ENCODE measurements at regions not wholly inside any gene's neighbourhood (a gene's known extent, or its start where the extent isn't known, plus 50 kb on each side); places are given as distances from the start of the nearest gene placed in this dataset.

DNA sequence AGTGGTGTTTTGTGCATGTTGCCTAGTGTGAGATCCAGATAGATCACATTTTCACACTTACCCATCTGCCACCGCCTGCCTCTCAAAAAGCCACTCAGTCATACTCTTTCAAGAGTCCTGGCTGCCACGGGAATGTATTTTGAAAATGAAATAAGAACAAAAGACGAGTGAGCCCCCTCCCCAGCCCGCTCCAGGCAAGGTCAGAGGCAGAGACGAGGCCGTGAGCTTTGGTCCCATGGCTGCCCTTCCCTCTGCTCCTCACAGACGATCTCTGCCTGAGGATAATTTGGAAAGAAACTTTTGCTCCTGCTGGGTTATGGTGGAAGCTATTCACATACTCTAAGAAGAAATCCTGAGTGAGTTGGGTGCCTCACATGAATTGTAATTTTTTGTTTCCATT lies 924.3 kb downstream of the BCL11B start:
- DNase-seq (ENCODE audit: low spot score) (no peak), ATAC-seq (ENCODE audit: low FRiP score) (no peak)
- TF ChIP-seq, protein P1, sequence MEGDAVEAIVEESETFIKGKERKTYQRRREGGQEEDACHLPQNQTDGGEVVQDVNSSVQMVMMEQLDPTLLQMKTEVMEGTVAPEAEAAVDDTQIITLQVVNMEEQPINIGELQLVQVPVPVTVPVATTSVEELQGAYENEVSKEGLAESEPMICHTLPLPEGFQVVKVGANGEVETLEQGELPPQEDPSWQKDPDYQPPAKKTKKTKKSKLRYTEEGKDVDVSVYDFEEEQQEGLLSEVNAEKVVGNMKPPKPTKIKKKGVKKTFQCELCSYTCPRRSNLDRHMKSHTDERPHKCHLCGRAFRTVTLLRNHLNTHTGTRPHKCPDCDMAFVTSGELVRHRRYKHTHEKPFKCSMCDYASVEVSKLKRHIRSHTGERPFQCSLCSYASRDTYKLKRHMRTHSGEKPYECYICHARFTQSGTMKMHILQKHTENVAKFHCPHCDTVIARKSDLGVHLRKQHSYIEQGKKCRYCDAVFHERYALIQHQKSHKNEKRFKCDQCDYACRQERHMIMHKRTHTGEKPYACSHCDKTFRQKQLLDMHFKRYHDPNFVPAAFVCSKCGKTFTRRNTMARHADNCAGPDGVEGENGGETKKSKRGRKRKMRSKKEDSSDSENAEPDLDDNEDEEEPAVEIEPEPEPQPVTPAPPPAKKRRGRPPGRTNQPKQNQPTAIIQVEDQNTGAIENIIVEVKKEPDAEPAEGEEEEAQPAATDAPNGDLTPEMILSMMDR (IDR thresholded peaks at IDR 0.05): no peak

DNA sequence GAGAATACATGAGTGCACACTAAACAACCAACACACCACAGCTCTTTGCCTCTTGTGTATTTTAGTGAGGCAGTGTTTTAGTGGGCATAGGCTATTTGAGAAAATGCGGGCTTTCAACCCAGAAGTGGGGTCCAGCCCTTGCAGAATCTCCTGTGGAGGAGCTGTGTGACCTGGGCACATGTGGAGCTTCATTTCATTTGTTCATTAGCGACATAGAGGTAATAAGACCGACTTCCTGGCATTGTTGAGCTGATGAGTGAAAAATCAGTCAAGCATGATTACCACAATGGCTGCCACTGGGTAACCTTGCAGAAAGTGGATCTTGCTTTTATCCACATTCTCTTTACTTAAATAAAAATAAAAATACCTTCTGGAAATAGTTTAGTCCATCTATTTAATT lies 923.5 kb downstream of the BCL11B start:
- no peak for ATAC-seq (ENCODE audit: low FRiP score)
- TF ChIP-seq, protein P1 (IDR thresholded peaks at IDR 0.05): no peak
- DNase-seq (ENCODE audit: low spot score): no peak

DNA sequence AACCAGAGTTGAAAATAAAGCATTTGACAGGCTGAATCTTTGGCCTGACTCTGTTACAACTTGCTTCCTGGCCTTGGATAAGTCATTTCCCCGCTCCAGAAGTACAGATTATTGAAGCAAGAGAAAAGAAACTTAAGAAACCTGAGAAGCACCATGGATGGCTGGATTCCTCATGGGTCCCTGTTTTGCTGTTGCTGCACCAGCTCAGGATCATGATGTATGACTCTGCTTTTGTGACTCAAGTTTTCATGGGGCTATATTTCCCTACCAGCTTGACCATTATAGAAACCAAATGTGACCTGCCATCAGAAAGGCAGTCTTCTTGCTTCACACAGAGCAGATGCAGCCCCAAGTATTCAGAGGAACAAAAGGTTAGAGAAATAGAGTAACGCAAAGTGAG lies 921.8 kb downstream of the BCL11B start:
- no peak for ATAC-seq (ENCODE audit: low FRiP score)
- TF ChIP-seq, protein P1 (IDR thresholded peaks at IDR 0.05): no peak
- DNase-seq (ENCODE audit: low spot score): no peak

DNA sequence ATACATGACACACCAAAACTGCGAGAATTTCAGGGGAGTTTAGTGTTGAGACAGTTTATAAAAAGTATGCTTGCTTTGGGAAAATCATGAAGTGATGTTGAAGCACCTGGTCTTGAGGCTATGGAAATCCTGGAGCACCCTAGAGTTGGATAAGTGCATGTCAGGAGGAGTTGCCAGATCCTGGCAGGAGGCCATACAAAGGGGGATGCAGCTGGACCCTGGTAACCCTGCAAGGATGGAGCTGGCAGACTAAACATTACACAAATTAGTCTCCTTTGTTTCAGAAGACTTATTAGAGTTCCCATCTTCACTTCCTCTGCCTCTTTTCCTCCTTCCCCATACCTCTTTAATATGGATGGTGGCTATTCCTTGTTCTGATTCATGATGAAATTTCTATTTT lies 907.0 kb downstream of the BCL11B start:
- TF ChIP-seq, protein P1 (IDR thresholded peaks at IDR 0.05): no peak
- DNase-seq (ENCODE audit: low spot score) (no peak), ATAC-seq (ENCODE audit: low FRiP score) (no peak)

DNA sequence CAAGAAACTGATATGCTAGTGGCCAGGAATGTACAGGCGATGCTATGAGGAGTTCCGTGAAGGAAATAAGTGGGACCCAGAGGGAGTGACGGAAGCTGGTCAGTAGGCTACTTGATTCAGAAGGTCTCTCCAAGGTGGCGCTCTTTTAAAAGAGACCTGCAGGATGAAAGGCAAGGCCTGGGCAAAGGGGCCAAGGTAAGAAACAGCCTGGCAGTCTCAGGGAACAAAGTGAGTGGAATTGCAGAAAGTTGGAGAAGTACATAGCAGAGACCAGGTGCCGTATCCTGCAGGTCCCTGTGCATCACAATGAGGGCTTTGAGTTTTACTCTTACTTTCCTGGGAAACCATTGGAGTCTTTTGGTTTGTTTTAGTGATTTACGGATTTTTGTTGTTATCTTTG lies 905.6 kb downstream of the BCL11B start:
- ATAC-seq (ENCODE audit: low FRiP score) (no peak), DNase-seq (ENCODE audit: low spot score) (no peak)
- TF ChIP-seq, protein P1 (IDR thresholded peaks at IDR 0.05): no peak

DNA sequence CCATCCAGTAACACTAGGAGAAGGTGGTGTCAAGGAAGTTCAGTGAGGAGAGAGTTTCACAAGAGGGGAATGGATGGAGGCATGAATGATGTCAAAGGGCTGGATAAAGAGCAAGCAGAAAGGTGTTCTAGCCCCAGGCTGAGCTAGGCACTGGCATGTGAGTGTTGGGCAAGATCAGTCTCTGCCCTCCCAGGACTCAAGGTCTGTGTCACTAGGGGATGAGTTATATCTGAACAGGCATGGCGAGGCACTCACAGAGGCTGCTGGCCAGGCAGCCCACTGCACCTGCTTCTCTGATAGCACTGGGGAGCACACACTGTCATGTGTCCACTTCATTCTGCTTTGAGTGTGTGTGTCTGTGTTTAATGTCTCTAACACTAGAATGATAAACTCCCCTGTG lies 903.8 kb downstream of the BCL11B start:
- ATAC-seq (ENCODE audit: low FRiP score) (no peak), DNase-seq (ENCODE audit: low spot score) (no peak)
- TF ChIP-seq, protein P1 (IDR thresholded peaks at IDR 0.05): no peak

DNA sequence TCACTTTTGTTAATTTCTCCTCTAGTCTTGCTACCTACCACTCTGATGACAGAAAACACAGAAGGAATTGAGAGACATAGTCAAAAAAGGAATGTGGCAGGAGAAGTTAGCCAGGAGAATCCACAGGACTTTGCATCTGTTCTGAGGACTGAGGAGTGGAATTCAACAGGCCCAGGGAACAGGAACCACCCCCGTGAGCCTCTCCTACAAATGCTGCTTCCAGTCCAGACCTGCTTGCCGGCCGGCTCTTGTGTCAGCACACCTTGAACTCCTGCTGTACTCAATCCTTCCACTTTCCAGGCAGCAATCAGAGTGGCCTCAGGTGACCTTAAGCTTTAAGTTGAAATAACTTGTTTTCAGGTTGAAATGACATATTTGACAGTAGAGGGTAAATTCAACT lies 903.1 kb downstream of the BCL11B start:
- TF ChIP-seq, protein P1 (IDR thresholded peaks at IDR 0.05): no peak
- ATAC-seq (ENCODE audit: low FRiP score): no peak
- no peak for DNase-seq (ENCODE audit: low spot score)

Data from omental fat pad (tissue), 3 donors.